ENCODE measurements at regions not wholly inside any gene's neighbourhood (a gene's known extent, or its start where the extent isn't known, plus 50 kb on each side); places are given as distances from the start of the nearest gene placed in this dataset.

DNA sequence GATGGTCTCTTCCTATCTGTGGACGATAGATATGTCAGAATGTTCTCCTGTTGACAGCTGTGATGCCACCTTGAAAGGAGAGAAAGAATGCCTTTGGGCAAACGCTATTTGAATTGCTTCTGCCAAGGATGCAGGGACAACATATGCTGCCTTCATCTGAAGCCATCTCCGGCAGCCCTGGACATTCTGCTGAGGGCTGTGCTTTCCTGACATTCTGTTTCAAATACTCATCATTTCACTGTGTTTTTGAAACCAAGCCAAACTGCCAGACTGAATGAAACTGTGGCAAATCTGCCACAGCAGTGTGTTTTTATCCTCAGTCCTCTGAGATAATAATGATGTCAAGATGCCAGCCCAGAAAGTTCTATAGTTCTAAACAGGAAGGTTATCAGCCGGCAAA lies 85.8 kb upstream of the BCAT1 start:
- H3K36me3 Mint-ChIP-seq (ENCODE audit: insufficient read depth, unreplicated experiment): no peaks in the 10 kb centered on the region
- H3K4me1 Mint-ChIP-seq (ENCODE audit: low read depth, unreplicated experiment): no peaks in the 10 kb centered on the region
- no peak for DNase-seq
- H3K4me3 Mint-ChIP-seq (ENCODE audit: low read depth, unreplicated experiment): no peak overlapping the region
- BruUV-seq (replicated peaks): no TSS peak
- intact Hi-C loops (cut with micrococcal nuclease; ENCODE audit: unreplicated experiment): no loop called here
- TF ChIP-seq CTCF (IDR thresholded peaks at IDR 0.05; ENCODE audit: unreplicated experiment): no peak
- no peaks in the 10 kb centered on the region for H3K27me3 Mint-ChIP-seq (ENCODE audit: unreplicated experiment)
- H3K27ac Mint-ChIP-seq (ENCODE audit: unreplicated experiment): no peak overlapping the region
- CTCF ChIA-PET: no interaction called here
- H3K9me3 Mint-ChIP-seq (ENCODE audit: low read depth, unreplicated experiment): no peaks in the 10 kb centered on the region

DNA sequence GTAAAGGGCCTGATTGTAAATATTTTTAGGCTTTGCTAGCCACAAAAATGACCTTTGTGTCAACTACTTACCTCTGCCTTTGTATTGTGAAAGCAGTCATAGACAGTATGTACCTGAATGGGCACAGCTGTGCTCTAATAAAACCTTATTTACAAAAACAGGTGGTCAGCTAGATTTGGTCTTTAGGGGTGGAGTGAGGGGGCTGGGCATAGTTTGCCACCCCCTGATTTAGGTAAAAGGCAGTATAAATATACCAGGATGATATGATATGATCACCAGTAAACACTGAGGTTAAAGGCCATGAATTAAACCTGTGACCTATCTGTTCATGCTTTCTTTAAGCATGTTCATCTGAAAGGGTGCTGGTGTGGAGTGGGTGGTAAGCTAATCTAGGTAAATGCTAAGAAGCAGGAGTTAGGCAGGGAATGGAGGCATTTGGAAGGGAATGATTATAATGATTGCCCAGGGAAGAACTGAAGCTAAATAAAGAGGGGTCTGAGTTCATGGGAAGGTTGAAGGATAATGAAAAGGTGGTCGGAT lies 77.1 kb upstream of the BCAT1 start:
- no peaks in the 10 kb centered on the region for H3K27me3 Mint-ChIP-seq (ENCODE audit: unreplicated experiment)
- H3K4me3 Mint-ChIP-seq (ENCODE audit: low read depth, unreplicated experiment): no peak overlapping the region
- no peaks in the 10 kb centered on the region for H3K36me3 Mint-ChIP-seq (ENCODE audit: insufficient read depth, unreplicated experiment)
- CTCF ChIA-PET: interaction anchor here (1.0 kb wide), 1 partner anchor 14 kb away, joined by 3 read pairs; no protein-coding TSS in a partner anchor
- no peak for TF ChIP-seq CTCF (IDR thresholded peaks at IDR 0.05; ENCODE audit: unreplicated experiment)
- no peaks in the 10 kb centered on the region for H3K9me3 Mint-ChIP-seq (ENCODE audit: low read depth, unreplicated experiment)
- no TSS peak for BruUV-seq (replicated peaks)
- no peak overlapping the region for H3K27ac Mint-ChIP-seq (ENCODE audit: unreplicated experiment)
- intact Hi-C loops (cut with micrococcal nuclease; ENCODE audit: unreplicated experiment): no loop called here
- DNase-seq: no peak
- H3K4me1 Mint-ChIP-seq (ENCODE audit: low read depth, unreplicated experiment): no peaks in the 10 kb centered on the region

DNA sequence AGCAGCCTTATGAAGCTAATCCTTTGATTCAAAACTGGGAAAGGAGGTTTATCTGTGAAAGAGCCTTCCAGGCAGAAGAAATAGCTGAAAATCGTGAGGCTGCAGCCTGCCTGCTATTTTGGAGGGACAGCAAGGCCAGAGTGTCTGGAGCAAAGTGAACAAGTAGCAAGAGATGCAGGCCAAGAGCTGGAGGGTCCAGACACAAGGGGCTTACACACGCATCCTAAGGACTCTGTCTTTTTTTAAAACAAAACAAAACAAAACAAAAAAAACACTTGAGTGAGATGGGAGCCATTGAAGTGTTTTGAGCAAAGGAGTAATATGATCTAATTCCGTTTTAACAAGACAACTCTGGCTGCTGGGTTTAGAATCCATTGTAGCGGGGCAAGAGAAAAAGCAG lies 76.4 kb upstream of the BCAT1 start:
- H3K36me3 Mint-ChIP-seq (ENCODE audit: insufficient read depth, unreplicated experiment): no peaks in the 10 kb centered on the region
- no peak overlapping the region for H3K27ac Mint-ChIP-seq (ENCODE audit: unreplicated experiment)
- peaks cover under 1% of the 10 kb centered on the region for H3K27me3 Mint-ChIP-seq (ENCODE audit: unreplicated experiment)
- no peak for TF ChIP-seq CTCF (IDR thresholded peaks at IDR 0.05; ENCODE audit: unreplicated experiment)
- CTCF ChIA-PET: interaction anchor here (1.0 kb wide), 1 partner anchor 13 kb away, joined by 3 read pairs; no protein-coding TSS in a partner anchor
- peaks cover 2% of the 10 kb centered on the region for H3K9me3 Mint-ChIP-seq (ENCODE audit: low read depth, unreplicated experiment)
- no peaks in the 10 kb centered on the region for H3K4me1 Mint-ChIP-seq (ENCODE audit: low read depth, unreplicated experiment)
- BruUV-seq (replicated peaks): no TSS peak
- intact Hi-C loops (cut with micrococcal nuclease; ENCODE audit: unreplicated experiment): no loop called here
- H3K4me3 Mint-ChIP-seq (ENCODE audit: low read depth, unreplicated experiment): no peak overlapping the region
- DNase-seq: no peak

GRCh38 chr12:25023808-25024207 lies 74.9 kb upstream of the BCAT1 start:
- Mint-ChIP-seq H3K27ac (ENCODE audit: unreplicated experiment) (no peak overlapping the region), H3K36me3 (ENCODE audit: insufficient read depth, unreplicated experiment) (no peaks in the 10 kb centered on the region), H3K9me3 (ENCODE audit: low read depth, unreplicated experiment) (peaks cover 2% of the 10 kb centered on the region), H3K4me3 (ENCODE audit: low read depth, unreplicated experiment) (no peak overlapping the region), H3K4me1 (ENCODE audit: low read depth, unreplicated experiment) (no peaks in the 10 kb centered on the region), H3K27me3 (ENCODE audit: unreplicated experiment) (peaks cover 15% of the 10 kb centered on the region)
- no peak for DNase-seq
- BruUV-seq (replicated peaks): no TSS peak
- no peak for TF ChIP-seq CTCF (IDR thresholded peaks at IDR 0.05; ENCODE audit: unreplicated experiment)
- CTCF ChIA-PET: no interaction called here
- intact Hi-C loops (cut with micrococcal nuclease; ENCODE audit: unreplicated experiment): no loop called here

Data from Calu3 (cell line).